ENCODE measurements at regions not wholly inside any gene's neighbourhood (a gene's known extent, or its start where the extent isn't known, plus 50 kb on each side); places are given as distances from the start of the nearest gene placed in this dataset.
"Not testable (repeated sequence)": the region's sequence is repeated elsewhere in the genome, so short reads cannot be mapped to it uniquely, and the experiment has no call there.

- not testable (repeated sequence) for DNase-seq (ENCODE audit: low spot score)
Measured at GRCh38 chr15:59783774-59784520, 94.8 kb upstream of the BNIP2 start.

GRCh38 chr15:59779110-59779509, 90.0 kb upstream of the BNIP2 start:
- no peak for DNase-seq (ENCODE audit: low spot score)

GRCh38 chr15:59764775-59765174, 75.7 kb upstream of the BNIP2 start:
- DNase-seq (ENCODE audit: low spot score), result no peak

- DNase-seq (ENCODE audit: low spot score), result no peak
Measured at GRCh38 chr15:59762558-59762957, 73.4 kb upstream of the BNIP2 start.

GRCh38 chr15:59760256-59760655, 71.1 kb upstream of the BNIP2 start:
- not testable (repeated sequence) for DNase-seq (ENCODE audit: low spot score)

GRCh38 chr15:59751552-59752413, 62.7 kb upstream of the BNIP2 start:
- DNase-seq (ENCODE audit: low spot score), result no peak

- DNase-seq (ENCODE audit: low spot score), result no peak
Measured at GRCh38 chr15:59746777-59747176, 57.7 kb upstream of the BNIP2 start.

GRCh38 chr15:59741274-59741906, 52.3 kb upstream of the BNIP2 start:
- peak; percentile 11 for DNase-seq (ENCODE audit: low spot score)

- no peak for DNase-seq (ENCODE audit: low spot score)
Measured at GRCh38 chr15:59739557-59740186, 50.6 kb upstream of the BNIP2 start.

All from hepatic stellate cell (primary cell).